ENCODE measurements at regions not wholly inside any gene's neighbourhood (a gene's known extent, or its start where the extent isn't known, plus 50 kb on each side); places are given as distances from the start of the nearest gene placed in this dataset.

- no peak for DNase-seq
These were observed 292.3 kb downstream of the TMEM121 start for GRCh38 chr14:105818712-105819005.

GRCh38 chr14:105830171-105830570 lies 303.8 kb downstream of the TMEM121 start:
- DNase-seq: no peak

- DNase-seq: no peak
These were observed 309.8 kb downstream of the TMEM121 start for GRCh38 chr14:105836160-105836559.

GRCh38 chr14:105836730-105837129 lies 310.3 kb downstream of the TMEM121 start:
- DNase-seq: no peak

- DNase-seq: no peak
These were observed 311.1 kb downstream of the TMEM121 start for GRCh38 chr14:105837349-105838063.

- DNase-seq: no peak
These were observed 311.7 kb downstream of the TMEM121 start for GRCh38 chr14:105838107-105838506.

- DNase-seq: no peak
These were observed 312.4 kb downstream of the TMEM121 start for GRCh38 chr14:105838591-105839424.

- DNase-seq: no peak
These were observed 313.3 kb downstream of the TMEM121 start for GRCh38 chr14:105839425-105840265.

- DNase-seq: no peak
These were observed 314.1 kb downstream of the TMEM121 start for GRCh38 chr14:105840266-105841021.

GRCh38 chr14:105841022-105842009 lies 314.9 kb downstream of the TMEM121 start:
- DNase-seq: no peak

GRCh38 chr14:105842105-105842504 lies 315.7 kb downstream of the TMEM121 start:
- no peak for DNase-seq

GRCh38 chr14:105843444-105844046 lies 317.2 kb downstream of the TMEM121 start:
- DNase-seq: no peak

- no peak for DNase-seq
These were observed 317.8 kb downstream of the TMEM121 start for GRCh38 chr14:105844047-105844630.

- no peak for DNase-seq
These were observed 318.7 kb downstream of the TMEM121 start for GRCh38 chr14:105844810-105845724.

GRCh38 chr14:105845725-105846309 lies 319.4 kb downstream of the TMEM121 start:
- no peak for DNase-seq

- DNase-seq: no peak
These were observed 319.9 kb downstream of the TMEM121 start for GRCh38 chr14:105846312-105846711.

GRCh38 chr14:105847400-105847799 lies 321.0 kb downstream of the TMEM121 start:
- no peak for DNase-seq

GRCh38 chr14:105848570-105848969 lies 322.2 kb downstream of the TMEM121 start:
- no peak for DNase-seq

Measured in NCI-H1930 (cell line).